ENCODE measurements at regions not wholly inside any gene's neighbourhood (a gene's known extent, or its start where the extent isn't known, plus 50 kb on each side); places are given as distances from the start of the nearest gene placed in this dataset.
A peak's percentile ranks its signal among the peaks of the same experiment; 100 is the strongest.

GRCh38 chr12:86931714-86932113, 675.5 kb upstream of the MGAT4C start:
- no peak for TF ChIP-seq CTCF (conservative IDR thresholded peaks at IDR 0.05)
- H3K27ac ChIP-seq, result no peak overlapping the region

- H3K27ac ChIP-seq, result no peak overlapping the region
- TF ChIP-seq CTCF (conservative IDR thresholded peaks at IDR 0.05), result no peak
Observed at GRCh38 chr12:86929962-86930361, 673.8 kb upstream of the MGAT4C start.

- H3K27ac ChIP-seq, result no peak overlapping the region
- TF ChIP-seq CTCF (conservative IDR thresholded peaks at IDR 0.05), result no peak
Observed at GRCh38 chr12:86917121-86917520, 660.9 kb upstream of the MGAT4C start.

- H3K27ac ChIP-seq, result no peak overlapping the region
- TF ChIP-seq CTCF (conservative IDR thresholded peaks at IDR 0.05), result peak; percentile 64
Observed at GRCh38 chr12:86914721-86915120, 658.5 kb upstream of the MGAT4C start.

- no peak for TF ChIP-seq CTCF (conservative IDR thresholded peaks at IDR 0.05)
- no peak overlapping the region for H3K27ac ChIP-seq
Observed at GRCh38 chr12:86911973-86912372, 655.8 kb upstream of the MGAT4C start.

GRCh38 chr12:86903159-86903558, 647.0 kb upstream of the MGAT4C start:
- H3K27ac ChIP-seq, result no peak overlapping the region
- TF ChIP-seq CTCF (conservative IDR thresholded peaks at IDR 0.05), result no peak

- no peak overlapping the region for H3K27ac ChIP-seq
- TF ChIP-seq CTCF (conservative IDR thresholded peaks at IDR 0.05), result no peak
Observed at GRCh38 chr12:86860776-86861175, 604.6 kb upstream of the MGAT4C start.

GRCh38 chr12:86852451-86852850, 596.3 kb upstream of the MGAT4C start:
- TF ChIP-seq CTCF (conservative IDR thresholded peaks at IDR 0.05), result no peak
- H3K27ac ChIP-seq, result no peak overlapping the region
